ENCODE measurements at regions not wholly inside any gene's neighbourhood (a gene's known extent, or its start where the extent isn't known, plus 50 kb on each side); places are given as distances from the start of the nearest gene placed in this dataset.

- POLR2A ChIA-PET, result no interaction called here
Measured at GRCh38 chr3:178396318-178396717, 139.9 kb upstream of the KCNMB2 start.

More at GRCh38 chr3:178396318-178396717, 139.9 kb upstream of the KCNMB2 start:
- H3K27me3 Mint-ChIP-seq (ENCODE audit: low read depth), result no peaks in the 10 kb centered on the region
- H3K4me3 Mint-ChIP-seq, result no peak overlapping the region
- CTCF ChIA-PET, result no interaction called here
- H3K9me3 Mint-ChIP-seq, result peaks cover 6% of the 10 kb centered on the region; the same call in 1 of the 2 replicates
- ATAC-seq (no peak), DNase-seq (ENCODE audit: low spot score) (no peak)
- no peaks in the 10 kb centered on the region for H3K36me3 Mint-ChIP-seq
- TF ChIP-seq GRHL2 (CRISPR knock-in tag; IDR thresholded peaks at IDR 0.05; ENCODE audit: insufficient replicate concordance, severe bottlenecking) (no peak), TEAD1 (CRISPR knock-in tag; IDR thresholded peaks at IDR 0.05) (no peak), STAT6 (CRISPR knock-in tag; conservative IDR thresholded peaks at IDR 0.05; ENCODE audit: low read depth) (no peak), CDX4 (CRISPR knock-in tag; IDR thresholded peaks at IDR 0.05; ENCODE audit: borderline replicate concordance) (no peak), ZBTB43 (CRISPR knock-in tag; IDR thresholded peaks at IDR 0.05) (no peak), ARID4B (CRISPR knock-in tag; IDR thresholded peaks at IDR 0.05; ENCODE audit: borderline replicate concordance) (no peak), ZNF423 (CRISPR knock-in tag; IDR thresholded peaks at IDR 0.05) (no peak), NR2C2 (CRISPR knock-in tag; IDR thresholded peaks at IDR 0.05) (no peak), ZNF671 (CRISPR knock-in tag; IDR thresholded peaks at IDR 0.05) (no peak), FOXK1 (CRISPR knock-in tag; IDR thresholded peaks at IDR 0.05) (no peak), AFF4 (CRISPR knock-in tag; IDR thresholded peaks at IDR 0.05; ENCODE audit: borderline replicate concordance) (no peak), KAT7 (CRISPR knock-in tag; IDR thresholded peaks at IDR 0.05; ENCODE audit: borderline replicate concordance) (no peak), ZNF416 (CRISPR knock-in tag; IDR thresholded peaks at IDR 0.05) (no peak), SP1 (CRISPR knock-in tag; conservative IDR thresholded peaks at IDR 0.05) (no peak), FOXJ3 (CRISPR knock-in tag; IDR thresholded peaks at IDR 0.05; ENCODE audit: borderline replicate concordance) (no peak), ZSCAN18 (CRISPR knock-in tag; IDR thresholded peaks at IDR 0.05) (no peak), USF1 (CRISPR knock-in tag; IDR thresholded peaks at IDR 0.05) (no peak), NFATC4 (CRISPR knock-in tag; IDR thresholded peaks at IDR 0.05) (no peak)
- no peak overlapping the region for H3K27ac Mint-ChIP-seq
- no peaks in the 10 kb centered on the region for H3K4me1 Mint-ChIP-seq
